ENCODE measurements at regions not wholly inside any gene's neighbourhood (a gene's known extent, or its start where the extent isn't known, plus 50 kb on each side); places are given as distances from the start of the nearest gene placed in this dataset.
A peak's percentile ranks its signal among the peaks of the same experiment; 100 is the strongest.

DNA sequence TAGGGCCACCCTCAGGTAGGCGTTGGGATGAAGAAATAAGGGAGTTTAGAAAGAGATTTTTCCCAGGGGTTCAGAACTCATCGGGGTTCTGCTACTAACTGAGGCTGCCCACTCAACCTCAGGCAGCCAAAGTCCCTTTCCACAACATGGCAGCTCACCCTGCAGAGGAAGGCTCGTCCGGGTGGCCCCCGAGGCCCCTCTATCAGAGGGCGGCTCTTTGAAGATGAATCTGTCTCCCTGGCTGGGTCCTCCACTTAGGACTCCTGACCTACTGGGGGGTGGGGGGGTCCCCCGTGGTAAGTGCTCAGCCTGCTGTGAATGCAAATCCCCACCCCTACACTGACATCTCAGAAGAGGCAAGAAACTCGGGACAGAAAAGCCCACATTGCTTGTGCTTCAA lies 182.9 kb downstream of the SOD2 start:
- no peak for ATAC-seq

DNA sequence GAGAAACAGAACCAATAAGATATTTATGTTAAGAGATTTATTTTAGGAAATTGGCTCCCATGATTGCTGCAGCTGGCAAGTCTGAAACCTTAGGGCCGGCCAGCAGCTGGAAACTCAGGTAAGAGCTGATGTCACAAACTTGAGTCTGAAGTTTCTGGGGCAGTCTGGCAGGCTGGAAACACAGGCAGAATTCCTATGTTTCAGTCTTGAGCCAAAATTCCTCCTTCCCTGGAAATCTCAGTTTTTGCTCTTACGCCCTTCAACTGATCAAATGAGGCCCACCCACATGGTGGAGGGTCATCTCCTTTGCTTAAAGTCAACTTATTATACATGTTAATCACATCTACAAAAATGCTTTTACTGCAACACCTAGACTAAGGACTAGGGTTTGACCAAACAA lies 184.1 kb downstream of the SOD2 start:
- H3K27me3 ChIP-seq = no peaks in the 10 kb centered on the region
- peaks cover 0 to 3% (median 0%) of the 10 kb centered on the region in 12 donors for H3K4me1 ChIP-seq
- no peak for TF ChIP-seq POLR2A (IDR thresholded peaks at IDR 0.05)
- TF ChIP-seq, protein P1, sequence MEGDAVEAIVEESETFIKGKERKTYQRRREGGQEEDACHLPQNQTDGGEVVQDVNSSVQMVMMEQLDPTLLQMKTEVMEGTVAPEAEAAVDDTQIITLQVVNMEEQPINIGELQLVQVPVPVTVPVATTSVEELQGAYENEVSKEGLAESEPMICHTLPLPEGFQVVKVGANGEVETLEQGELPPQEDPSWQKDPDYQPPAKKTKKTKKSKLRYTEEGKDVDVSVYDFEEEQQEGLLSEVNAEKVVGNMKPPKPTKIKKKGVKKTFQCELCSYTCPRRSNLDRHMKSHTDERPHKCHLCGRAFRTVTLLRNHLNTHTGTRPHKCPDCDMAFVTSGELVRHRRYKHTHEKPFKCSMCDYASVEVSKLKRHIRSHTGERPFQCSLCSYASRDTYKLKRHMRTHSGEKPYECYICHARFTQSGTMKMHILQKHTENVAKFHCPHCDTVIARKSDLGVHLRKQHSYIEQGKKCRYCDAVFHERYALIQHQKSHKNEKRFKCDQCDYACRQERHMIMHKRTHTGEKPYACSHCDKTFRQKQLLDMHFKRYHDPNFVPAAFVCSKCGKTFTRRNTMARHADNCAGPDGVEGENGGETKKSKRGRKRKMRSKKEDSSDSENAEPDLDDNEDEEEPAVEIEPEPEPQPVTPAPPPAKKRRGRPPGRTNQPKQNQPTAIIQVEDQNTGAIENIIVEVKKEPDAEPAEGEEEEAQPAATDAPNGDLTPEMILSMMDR (IDR thresholded peaks at IDR 0.05) = no peak
- H3K27ac ChIP-seq = no peak overlapping the region
- intact Hi-C loops (cut with DNase I) = no loop called here
- WGBS, 4 donors = 88 to 96% (median 94%) methylated on average over 2 of the region's 2 CpGs
- no peak overlapping the region for H3K4me3 ChIP-seq
- no peaks in the 10 kb centered on the region for H3K9me3 ChIP-seq
- no peaks in the 10 kb centered on the region for H3K36me3 ChIP-seq
- no peak for DNase-seq
- ATAC-seq = no peak

More for the DNA sequence above, 182.9 kb downstream of the SOD2 start:
- Histone ChIP-seq H3K36me3 (no peaks in the 10 kb centered on the region), H3K4me3 (no peak overlapping the region), H3K9me3 (peaks cover 0 to 1% (median 0%) of the 10 kb centered on the region in 12 donors), H3K27me3 (no peaks in the 10 kb centered on the region), H3K4me1 (peaks cover 0 to 3% (median 0%) of the 10 kb centered on the region in 12 donors), H3K27ac (no peak overlapping the region)
- WGBS, 4 donors = 68 to 81% (median 74%) methylated on average over 3 to 8 of the region's 8 CpGs
- intact Hi-C loops (cut with DNase I) = no loop called here
- TF ChIP-seq, protein P1 (IDR thresholded peaks at IDR 0.05) = no peak
- no peak for TF ChIP-seq POLR2A (IDR thresholded peaks at IDR 0.05)
- DNase-seq = no peak

DNA sequence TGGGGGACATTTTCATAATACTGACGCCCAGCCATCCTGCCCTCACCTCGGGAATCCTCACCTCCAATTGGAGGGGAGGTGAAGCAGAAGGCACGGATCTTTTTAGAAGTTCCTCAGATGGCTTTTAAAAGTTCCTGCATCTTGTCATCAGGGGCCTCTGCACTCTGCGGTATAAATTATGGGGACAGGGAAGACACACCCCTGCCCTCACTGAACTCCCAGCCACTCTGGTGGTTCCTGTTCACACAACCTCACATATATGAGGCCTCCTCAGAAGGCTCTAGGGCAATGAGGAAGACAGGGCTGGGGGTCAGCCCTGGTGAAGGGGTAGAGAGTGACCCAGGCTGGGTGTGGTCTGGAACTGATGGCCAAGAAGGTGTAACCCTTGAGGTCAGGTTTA lies 187.0 kb downstream of the SOD2 start:
- Histone ChIP-seq H3K4me3 (no peak overlapping the region), H3K27ac (peak overlapping the region in 1 of 12 donors; percentile 17), H3K27me3 (no peaks in the 10 kb centered on the region), H3K36me3 (no peaks in the 10 kb centered on the region), H3K9me3 (no peaks in the 10 kb centered on the region), H3K4me1 (peaks cover 0 to 3% (median 0%) of the 10 kb centered on the region in 12 donors)
- intact Hi-C loops (cut with DNase I) = no loop called here
- 61 to 67% (median 65%) methylated on average over 4 of the region's 4 CpGs for WGBS, 4 donors
- ATAC-seq (no peak), DNase-seq (no peak)
- TF ChIP-seq POLR2A (IDR thresholded peaks at IDR 0.05) = no peak
- TF ChIP-seq, protein P1 (IDR thresholded peaks at IDR 0.05) = no peak

DNA sequence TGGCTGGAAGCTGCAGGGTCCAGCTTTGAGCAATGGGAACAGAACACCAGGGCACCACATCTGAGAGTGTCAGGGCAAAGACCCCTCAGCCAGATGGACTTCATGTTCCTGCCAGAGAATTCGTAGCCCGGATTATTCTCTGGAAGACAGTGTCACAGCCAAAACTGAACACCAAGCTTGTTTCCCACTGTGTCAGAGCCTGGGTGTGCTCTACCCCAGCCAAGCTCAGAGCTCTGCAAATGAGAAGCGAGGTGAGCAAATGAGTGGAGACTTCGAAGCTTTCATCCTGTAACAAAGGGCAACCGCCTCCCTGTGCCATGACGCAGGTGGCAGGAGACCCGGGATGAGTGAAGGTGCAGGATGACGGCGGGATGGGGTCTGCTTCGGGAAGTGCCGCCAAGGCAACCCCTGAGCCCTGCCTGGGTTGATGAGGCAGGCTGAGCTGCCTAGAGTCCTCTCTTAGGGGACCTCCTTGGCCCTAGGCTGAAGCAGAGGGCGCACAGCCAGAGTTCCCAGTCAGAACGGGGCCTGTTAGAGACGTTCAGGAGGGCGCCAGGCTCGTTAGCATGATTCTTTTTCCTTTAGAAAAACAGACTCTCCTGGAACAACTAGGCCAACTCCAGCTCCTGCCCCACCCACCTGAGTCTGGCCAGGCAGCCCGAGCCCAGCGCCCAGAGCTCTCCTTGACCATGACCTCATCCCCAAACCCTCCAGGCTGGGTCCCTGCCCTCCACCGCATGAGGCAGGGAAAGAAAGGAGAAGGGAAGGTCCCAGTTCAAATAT lies 187.7 kb downstream of the SOD2 start:
- peaks cover 0 to 3% (median 0%) of the 10 kb centered on the region in 12 donors for H3K4me1 ChIP-seq
- TF ChIP-seq POLR2A (IDR thresholded peaks at IDR 0.05) = no peak
- TF ChIP-seq, protein P1 (IDR thresholded peaks at IDR 0.05) = no peak
- intact Hi-C loops (cut with DNase I) = no loop called here
- H3K9me3 ChIP-seq = no peaks in the 10 kb centered on the region
- DNase-seq (peak in 4 of 5 donors; percentile 27 to 71 (median 52)), ATAC-seq (peak; percentile 63 to 79 (median 70))
- no peaks in the 10 kb centered on the region for H3K36me3 ChIP-seq
- H3K27me3 ChIP-seq = no peaks in the 10 kb centered on the region
- peak overlapping the region in 1 of 12 donors; percentile 17 for H3K27ac ChIP-seq
- WGBS, 4 donors = 70 to 76% (median 73%) methylated on average over 18 to 19 of the region's 19 CpGs
- no peak overlapping the region for H3K4me3 ChIP-seq
